ENCODE measurements at regions not wholly inside any gene's neighbourhood (a gene's known extent, or its start where the extent isn't known, plus 50 kb on each side); places are given as distances from the start of the nearest gene placed in this dataset.

- TF ChIP-seq ZFP30 (CRISPR knock-in tag; IDR thresholded peaks at IDR 0.05) (no peak), ZFP3 (CRISPR knock-in tag; IDR thresholded peaks at IDR 0.05) (no peak), PATZ1 (CRISPR knock-in tag; IDR thresholded peaks at IDR 0.05; ENCODE audit: borderline replicate concordance) (no peak), SNAI2 (CRISPR knock-in tag; IDR thresholded peaks at IDR 0.05) (no peak), CREB5 (CRISPR knock-in tag; IDR thresholded peaks at IDR 0.05; ENCODE audit: low read depth) (no peak), ZC3H10 (CRISPR knock-in tag; IDR thresholded peaks at IDR 0.05) (no peak), RARB (CRISPR knock-in tag; IDR thresholded peaks at IDR 0.05) (no peak), ZNF70 (CRISPR knock-in tag; IDR thresholded peaks at IDR 0.05) (no peak), GLIS3 (CRISPR knock-in tag; IDR thresholded peaks at IDR 0.05) (no peak), OSR1 (CRISPR knock-in tag; IDR thresholded peaks at IDR 0.05) (no peak), ARNTL (CRISPR knock-in tag; IDR thresholded peaks at IDR 0.05; ENCODE audit: borderline replicate concordance, low read depth) (no peak), TCF4 (CRISPR knock-in tag; IDR thresholded peaks at IDR 0.05; ENCODE audit: borderline replicate concordance) (no peak)
These were observed 268.7 kb upstream of the ATP5MC3 start for GRCh38 chr2:175450029-175450760.
